HG03520 (cell line): ENCODE measurements at regions not wholly inside any gene's neighbourhood (a gene's known extent, or its start where the extent isn't known, plus 50 kb on each side); places are given as distances from the start of the nearest gene placed in this dataset.

Source experiments
- ATAC-seq: cut with Tn5 transposase; IDR thresholded peaks from one replicate; pipeline ENCODE4 v1.9.1; 2021; ENCODE audit warnings: mild to moderate bottlenecking, moderate library complexity; ENCODE audit not compliant: unreplicated experiment

DNA sequence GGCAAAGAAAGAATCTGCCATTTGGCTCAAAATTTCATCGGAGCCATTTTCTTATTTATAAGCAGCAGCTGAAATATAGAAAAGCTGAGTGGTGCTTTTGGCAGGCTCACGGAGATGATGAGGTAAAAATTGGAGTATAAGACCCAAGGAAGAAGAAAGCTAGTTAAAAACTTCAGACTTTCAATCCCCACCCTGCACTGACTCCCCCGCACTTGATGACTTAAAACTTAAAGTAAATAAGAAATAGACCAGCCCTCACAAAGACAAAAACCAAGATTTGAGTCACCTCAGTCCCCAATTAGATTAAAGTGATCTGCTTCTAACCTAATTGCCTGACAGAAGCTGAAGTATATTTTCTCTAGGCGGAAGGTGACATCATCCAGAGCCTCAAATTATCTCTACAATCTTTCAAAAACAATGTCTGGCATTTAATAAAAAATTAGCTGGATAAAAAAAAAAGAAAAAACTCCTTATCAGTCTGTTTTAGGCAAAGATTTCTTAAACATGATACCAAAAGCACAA lies 124.0 kb upstream of the PJA2 start:
- no peak for ATAC-seq

GRCh38 chr5:109532773-109533364 lies 123.1 kb upstream of the PJA2 start:
- no peak for ATAC-seq

- no peak for ATAC-seq
Observed at GRCh38 chr5:109531262-109531661, 121.5 kb upstream of the PJA2 start.

GRCh38 chr5:109529987-109530386 lies 120.2 kb upstream of the PJA2 start:
- ATAC-seq, result no peak

DNA sequence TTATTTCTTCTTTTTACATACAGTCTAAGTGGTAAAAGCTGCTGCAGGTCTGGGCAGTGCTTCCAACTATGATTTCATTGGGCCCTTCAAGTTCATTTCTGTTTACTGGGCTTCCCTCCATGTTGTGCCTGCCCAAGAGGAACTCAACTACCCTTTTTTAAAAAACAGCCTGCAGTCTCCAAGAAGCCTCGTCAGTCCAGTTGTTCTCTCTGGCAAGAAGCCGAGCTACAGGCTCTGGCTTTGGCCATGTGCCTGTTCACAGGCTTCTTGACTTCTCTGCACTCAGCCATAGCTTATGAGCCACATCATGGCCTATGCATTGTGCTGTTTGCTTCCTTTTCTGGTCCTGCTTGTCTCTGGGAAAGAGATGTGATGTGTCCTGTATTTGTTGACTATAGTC lies 119.7 kb upstream of the PJA2 start:
- ATAC-seq, result no peak

DNA sequence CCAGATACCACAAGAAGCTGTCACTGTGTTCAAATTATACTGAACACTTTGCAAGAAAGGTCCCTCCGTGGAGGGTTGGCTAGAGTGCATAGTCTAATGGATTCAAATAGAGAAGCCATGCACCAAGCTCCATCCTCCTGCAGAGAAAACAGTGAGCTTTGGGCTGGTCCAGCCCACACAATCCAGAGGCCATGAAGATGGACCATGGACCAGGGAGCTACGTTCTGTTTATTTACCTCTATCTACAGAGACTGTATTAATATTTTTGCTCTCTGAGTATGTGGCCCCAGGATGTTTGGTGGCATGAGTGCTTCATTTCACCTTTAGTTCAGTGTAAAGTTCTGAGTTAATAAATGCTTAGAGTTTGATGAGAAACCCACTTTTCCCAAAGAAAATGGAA lies 114.8 kb upstream of the PJA2 start:
- no peak for ATAC-seq

GRCh38 chr5:109524026-109524425 lies 114.3 kb upstream of the PJA2 start:
- no peak for ATAC-seq

GRCh38 chr5:109522404-109522803 lies 112.6 kb upstream of the PJA2 start:
- no peak for ATAC-seq

DNA sequence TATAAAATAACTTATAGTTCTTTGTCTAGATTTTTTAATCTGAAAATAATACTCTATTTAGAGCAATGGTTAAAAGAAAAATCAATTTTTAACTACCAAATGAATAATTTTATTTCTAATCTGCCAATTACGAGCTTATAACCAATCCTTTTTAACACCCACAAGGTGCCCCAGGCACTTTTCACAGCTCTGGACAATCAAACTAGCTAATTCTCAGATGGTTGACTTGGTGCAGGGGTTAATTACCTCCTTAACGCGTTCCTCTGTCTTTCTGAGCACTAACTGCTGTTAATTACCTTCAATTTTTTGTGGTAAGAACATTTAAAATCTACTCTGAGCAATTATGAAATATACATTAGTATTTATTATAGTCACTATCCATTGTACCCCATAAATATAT lies 109.6 kb upstream of the PJA2 start:
- no peak for ATAC-seq

- ATAC-seq, result no peak
Observed at GRCh38 chr5:109516390-109516789, 106.6 kb upstream of the PJA2 start.

DNA sequence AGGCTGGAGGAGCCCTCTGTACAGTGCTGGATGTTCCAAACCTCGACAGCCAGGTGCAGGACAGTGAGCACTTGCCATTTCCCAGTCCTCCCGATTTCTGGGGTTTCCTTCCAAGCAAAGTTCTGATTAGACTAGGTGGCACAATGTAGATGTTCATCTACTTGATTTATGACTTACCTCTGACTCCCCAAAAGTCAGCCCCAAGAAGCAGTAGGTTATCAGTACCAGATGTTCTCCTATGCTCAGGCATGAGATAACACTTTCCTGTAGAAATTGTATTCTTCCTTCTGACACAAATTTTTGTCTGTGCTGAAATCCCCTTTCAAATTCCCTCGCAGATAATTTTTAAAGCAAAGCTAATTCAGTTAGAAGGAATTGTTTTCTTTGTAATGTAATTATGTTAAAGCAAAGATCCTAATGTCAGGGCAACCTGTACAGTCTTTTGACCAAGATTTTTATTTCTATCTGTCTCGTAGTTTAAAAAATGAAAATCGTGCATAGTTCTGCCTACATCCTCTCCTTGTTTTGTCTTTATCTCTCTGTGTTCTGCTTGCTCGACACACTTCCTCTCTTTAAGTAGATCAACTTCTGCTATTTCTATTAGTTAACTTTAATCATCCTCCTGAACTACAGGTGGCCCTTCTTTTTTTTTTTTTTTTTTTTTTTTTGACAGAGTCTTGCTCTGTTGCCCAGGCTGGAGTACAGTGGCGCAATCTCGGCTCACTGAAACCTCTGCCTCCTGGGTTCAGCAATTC lies 102.4 kb upstream of the PJA2 start:
- ATAC-seq, result no peak

GRCh38 chr5:109506556-109506955 lies 96.8 kb upstream of the PJA2 start:
- no peak for ATAC-seq

GRCh38 chr5:109496112-109496511 lies 86.3 kb upstream of the PJA2 start:
- no peak for ATAC-seq

DNA sequence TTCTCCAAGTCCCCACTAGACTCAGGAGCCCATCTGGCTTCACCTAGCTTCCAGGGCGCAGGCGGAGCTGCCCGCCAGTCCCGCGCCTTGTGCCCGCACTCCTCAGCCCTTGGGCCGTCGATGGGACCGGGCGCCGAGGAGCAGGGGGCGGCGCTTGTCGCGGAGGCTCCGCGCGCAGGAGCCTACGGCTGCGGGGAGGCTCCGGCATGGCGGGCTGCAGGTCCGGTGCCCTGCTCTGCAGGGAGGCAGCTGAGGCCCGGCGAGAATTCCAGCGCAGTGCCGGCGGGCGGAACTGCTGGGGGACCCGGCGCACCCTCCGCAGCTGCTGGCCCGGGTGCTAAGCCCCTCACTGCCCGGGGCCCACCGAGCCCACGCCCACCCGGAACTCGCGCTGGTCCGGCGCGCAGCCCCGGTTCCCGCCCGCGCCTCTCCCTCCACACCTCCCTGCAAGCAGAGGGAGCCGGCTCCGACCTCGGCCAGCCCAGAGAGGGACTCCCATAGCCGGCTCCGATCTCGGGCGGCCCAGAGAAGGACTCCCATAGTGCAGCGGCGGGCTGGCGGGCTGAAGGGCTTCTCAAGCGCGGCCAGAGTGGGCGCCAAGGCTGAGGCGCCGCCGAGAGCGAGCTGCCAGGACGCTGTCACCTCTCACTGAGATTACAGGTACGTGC lies 78.1 kb upstream of the PJA2 start:
- no peak for ATAC-seq

DNA sequence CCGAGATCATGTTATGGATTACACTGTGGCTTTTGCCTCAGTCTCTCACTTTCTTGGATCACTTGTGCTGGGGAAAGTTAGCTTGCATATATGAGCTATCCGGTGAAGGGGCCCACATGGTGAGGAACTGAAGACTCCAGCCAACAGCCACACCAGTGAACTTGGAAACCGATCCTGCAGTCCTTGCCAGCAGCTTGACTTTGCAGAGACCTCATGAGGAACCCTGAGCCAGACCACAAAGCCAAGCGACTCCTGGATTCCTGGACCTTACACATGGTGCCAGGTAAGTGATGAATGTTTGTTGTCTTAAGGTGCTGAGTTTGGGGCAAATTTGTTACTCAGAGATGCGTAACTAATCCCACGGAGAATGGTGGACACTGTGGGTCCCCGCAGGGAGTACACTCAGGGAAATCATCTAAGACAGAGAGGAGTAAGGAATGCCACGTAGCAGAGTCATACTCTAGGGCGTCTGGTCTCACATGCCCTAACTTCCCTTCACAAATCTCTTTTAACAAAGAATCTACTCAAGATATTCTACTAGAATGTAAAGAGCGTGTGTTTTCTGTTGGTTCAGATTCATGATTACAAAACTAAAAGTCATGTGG lies 76.5 kb upstream of the PJA2 start:
- no peak for ATAC-seq

- ATAC-seq, result no peak
Observed at GRCh38 chr5:109485030-109485429, 75.3 kb upstream of the PJA2 start.

- no peak for ATAC-seq
Observed at GRCh38 chr5:109484597-109484996, 74.8 kb upstream of the PJA2 start.

GRCh38 chr5:109483395-109483971 lies 73.7 kb upstream of the PJA2 start:
- no peak for ATAC-seq

DNA sequence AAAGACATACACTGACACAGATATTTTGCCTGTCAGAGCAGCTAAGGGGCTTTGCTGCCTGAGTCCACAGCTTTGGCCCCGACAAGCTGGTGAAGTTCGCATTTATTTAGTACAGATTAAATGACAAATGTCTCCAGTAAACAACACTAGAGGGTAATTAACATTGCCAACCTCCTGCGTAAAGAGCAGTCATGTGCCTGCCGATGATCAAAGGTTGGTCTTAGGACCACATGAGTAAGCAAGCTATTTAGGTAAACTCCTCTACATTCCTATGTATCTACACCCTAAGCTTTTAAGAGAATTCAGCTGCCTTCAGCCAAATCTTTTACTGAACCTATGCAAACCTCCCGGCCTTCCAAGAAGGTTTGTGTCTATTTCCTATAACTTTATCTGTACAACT lies 73.0 kb upstream of the PJA2 start:
- no peak for ATAC-seq

GRCh38 chr5:109479260-109479860 lies 69.6 kb upstream of the PJA2 start:
- no peak for ATAC-seq

DNA sequence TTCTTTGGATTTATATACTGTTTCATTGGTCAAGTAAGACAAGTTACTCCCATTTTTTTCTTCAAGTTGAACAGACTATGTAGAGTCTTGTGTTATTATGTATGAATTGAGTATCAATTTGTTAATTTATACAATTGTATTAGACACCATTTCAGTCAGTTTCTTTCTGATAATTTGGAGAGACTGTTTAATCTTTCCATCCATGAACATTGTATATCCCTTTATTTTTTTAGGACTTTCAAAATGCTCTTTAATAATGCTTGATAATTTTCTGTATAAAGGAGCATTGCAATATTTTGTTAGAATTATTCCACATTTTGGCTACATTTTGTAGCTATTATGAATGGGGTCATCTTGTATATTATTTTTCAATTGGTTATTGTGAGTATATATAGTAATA lies 69.1 kb upstream of the PJA2 start:
- ATAC-seq, result no peak
